Activated CD4-positive, alpha-beta T cell treated with anti-CD3 and anti-CD28 coated beads for 48 hours (primary cell): ENCODE measurements at regions not wholly inside any gene's neighbourhood (a gene's known extent, or its start where the extent isn't known, plus 50 kb on each side); places are given as distances from the start of the nearest gene placed in this dataset.
"Not testable (repeated sequence)": the region's sequence is repeated elsewhere in the genome, so short reads cannot be mapped to it uniquely, and the experiment has no call there.

Experiments used
- DNase-seq: peaks from one replicate; pipeline ENCODE4 v3.0.0-alpha.2; 2020

DNA sequence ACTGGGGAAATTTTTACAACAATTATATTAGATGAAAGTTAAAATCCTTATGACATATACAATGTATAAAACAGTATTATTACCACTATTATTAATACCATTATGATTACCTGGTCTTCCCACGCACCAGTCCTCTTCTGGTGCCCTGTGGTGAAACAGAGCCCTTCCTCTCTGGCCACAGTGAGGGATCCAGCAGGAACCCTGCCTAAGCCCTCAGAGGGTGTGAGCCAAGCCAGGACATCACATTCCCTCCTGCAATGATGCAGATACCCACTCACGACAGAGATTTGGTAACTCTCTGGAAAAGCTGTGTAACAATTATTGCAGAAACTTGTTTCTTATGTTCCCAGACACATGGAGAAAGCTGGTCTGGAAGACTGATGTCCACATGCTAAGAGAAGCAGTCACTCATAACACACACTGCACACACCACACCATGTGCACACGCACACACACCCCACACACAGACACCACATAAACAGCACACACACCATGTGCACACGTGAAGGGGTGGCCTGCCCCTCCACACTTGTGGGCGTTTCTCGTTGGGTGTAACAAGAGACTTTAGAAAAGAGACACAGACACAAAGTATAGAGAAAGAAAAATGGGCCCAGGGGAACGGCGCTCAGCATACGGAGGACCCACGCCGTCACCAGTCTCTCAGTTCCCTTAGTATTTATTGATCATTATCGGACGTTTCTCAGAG lies 1373.8 kb upstream of the DEFB115 start:
- not testable (repeated sequence) for DNase-seq

DNA sequence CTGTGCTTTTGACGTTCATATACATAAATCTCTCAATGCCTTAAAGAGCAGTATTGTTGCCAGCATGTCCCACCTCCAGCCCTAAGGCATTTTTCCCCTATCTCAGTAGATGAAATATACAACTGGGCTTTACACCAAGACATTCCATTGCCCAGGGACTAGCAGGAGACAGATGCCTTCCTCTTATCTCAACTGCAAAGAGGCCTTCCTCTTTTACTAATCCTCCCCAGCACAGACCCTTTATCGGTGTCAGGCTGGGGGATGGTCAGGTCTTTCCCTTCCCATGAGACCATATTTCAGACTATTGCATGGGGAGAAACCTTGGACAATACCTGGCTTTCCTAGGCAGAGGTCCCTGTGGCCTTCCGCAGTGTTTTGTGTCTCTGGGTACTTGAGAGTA lies 1373.1 kb upstream of the DEFB115 start:
- DNase-seq, result not testable (repeated sequence)

DNA sequence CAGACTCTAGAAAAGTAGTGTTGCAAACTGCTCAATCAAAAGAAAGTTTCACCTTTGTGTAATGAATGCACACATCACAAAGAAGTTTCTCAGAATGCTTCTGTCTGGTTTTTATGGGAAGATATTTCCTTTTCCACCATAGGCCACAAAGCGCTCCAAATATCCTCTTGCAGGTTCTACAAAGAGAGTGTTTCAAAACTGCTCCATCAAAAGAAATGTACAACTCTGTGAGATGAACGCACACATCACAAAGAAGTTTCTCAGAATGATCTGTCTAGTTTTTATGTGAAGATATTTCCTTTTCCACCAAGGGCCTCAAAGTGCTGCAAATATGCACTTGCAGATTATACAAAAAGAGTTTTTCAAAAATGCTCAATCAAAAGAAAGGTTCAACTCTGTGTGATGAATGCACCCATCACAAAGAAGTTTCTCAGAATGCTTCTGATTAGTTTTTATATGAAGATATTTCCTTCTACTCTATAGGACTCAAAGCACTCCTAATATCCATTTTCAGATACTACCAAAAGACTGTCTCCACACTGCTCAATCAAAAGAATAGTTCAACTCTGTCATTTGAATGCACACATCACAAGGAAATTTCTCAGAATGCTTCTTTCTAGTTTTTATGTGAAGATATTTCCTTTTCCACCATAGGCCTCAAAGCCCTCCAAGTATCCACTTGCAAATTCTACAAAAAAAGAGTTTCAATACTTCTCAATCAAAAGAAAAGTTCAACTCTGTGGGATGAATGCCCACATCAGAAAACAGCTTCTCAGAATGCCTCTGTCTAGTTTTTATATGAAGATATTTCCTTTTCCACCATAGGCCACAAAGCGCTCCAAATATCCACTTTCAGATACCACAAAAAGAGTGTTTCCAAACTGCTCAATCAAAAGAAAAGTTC lies 1371.9 kb upstream of the DEFB115 start:
- not testable (repeated sequence) for DNase-seq

DNA sequence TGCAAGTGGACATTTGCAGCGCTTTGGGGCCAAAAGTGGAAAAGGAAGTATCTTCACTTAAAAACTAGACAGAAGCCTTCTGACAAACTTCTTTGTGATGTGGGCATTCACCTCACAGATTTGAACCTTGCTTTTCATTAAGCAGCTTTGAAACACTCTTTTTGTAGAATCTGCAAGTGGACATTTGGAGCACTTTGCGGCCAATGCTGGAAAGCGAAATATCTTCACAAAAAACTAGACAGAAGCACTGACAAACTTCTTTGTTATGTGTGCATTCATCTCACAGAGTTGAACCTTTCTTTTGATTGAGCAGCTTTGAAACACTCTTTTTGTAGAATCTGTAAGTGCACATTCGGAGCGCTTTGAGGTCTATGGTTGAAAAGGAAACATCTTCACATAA lies 1365.9 kb upstream of the DEFB115 start:
- DNase-seq, result not testable (repeated sequence)
